NCI-H774 (cell line): ENCODE measurements at regions not wholly inside any gene's neighbourhood (a gene's known extent, or its start where the extent isn't known, plus 50 kb on each side); places are given as distances from the start of the nearest gene placed in this dataset.
A peak's percentile ranks its signal among the peaks of the same experiment; 100 is the strongest.

ENCODE experiments used
- DNase-seq: peaks from one replicate; lab custom pipeline; 2025; lab: John Stamatoyannopoulos, UW

DNA sequence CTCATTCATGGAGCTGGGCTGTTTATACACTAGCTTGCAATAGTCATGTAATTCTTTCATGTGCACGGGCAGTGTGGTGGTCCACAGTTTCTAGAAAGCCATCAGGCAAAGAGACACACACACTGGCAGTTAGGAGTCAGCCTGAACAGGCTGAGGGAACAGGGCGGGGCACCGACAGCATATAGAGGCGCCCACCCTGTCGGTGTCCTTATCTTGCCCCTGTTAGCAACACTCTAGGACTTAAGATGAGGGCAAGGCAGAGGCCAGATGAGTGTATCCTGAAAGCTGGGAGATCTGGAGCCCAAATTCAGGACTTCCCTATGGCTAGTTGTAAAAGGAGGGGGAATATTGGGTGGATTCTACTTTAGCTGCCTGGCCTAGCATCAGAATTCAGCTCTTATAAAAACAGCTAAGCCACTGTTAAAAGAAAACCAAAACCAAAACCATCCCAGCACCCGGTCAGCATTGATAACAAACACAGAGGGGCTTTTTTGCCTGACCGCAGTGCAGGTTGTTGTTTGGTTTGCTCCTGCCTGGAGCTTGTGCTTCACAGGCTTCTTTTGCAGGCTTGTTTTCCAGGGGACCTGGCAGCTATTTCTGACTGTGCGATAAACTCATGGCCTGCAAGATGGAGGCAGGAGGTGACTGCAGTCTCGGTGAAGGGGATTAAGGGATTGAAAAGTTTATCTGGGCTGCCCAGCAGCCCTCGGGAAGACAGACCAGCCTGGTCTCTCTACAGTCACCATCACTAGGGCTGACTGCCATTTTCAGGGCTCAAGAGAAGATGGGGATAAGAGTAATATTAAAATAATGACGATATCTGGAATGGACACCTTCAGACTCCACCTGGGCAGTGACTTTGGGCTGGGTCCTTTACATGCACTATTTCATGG is 638.9 kb downstream of the MID1IP1 start:
- no peak for DNase-seq

DNA sequence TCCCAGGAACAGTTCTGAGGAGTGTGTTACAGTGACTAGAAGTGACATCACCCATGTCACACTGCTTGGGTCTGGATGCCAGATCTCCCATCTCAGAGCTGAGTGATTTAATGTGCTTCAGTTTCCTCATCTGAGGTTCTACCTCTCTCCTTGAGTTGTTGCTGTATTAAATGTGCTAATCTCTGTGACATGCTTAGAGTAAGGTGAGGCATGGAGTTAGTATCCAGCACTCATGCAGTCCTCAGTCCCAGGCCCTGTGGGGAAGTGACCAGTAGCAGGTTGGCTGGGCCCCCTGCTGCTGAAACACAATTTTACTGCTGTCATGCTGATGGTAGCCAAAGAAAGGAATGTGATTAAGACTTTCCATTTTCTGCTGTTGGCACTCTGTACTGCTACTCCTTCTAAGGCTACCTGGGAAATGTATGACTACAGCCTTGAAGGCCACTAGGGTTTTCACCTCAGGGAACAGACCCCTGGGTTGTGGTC is 639.6 kb downstream of the MID1IP1 start:
- DNase-seq = no peak

DNA sequence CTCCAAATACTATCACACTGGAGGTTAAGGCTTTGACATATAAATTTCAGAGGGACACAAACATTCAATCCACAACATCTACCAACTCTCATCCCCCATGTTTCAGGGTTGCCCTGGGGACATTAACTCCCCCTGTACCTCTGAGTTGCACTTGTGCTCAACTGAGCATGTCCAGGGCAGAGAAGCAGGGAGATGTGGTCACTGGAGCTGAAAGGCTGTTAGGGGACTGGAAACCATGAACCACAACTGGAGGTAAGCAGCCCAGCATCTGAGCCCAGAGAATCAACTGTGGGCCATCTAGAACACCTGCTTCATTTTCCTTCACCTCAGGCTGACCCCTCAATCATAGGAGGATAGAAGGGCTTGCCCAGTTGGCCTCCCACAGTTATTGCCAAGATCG is 641.1 kb downstream of the MID1IP1 start:
- DNase-seq = no peak

DNA sequence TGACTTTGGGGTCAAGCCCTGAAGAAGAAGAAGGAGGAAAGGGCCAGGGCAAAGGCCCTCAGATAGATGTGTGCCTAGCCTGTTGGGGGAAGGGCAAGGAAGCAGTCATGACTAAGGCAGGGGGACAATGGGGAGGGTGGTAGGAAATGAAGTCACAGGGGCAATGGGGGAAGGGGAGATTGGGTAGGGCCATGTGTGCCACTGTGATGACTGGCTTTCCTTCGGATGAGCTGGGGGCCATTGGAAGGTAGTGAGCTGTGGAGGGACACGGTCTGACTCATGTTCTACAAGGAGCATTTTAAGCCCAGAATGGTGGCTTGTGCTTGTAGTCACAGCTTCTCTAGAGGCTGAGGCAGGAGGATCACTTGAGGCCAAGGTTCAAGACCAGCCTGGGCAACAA is 642.0 kb downstream of the MID1IP1 start:
- no peak for DNase-seq

DNA sequence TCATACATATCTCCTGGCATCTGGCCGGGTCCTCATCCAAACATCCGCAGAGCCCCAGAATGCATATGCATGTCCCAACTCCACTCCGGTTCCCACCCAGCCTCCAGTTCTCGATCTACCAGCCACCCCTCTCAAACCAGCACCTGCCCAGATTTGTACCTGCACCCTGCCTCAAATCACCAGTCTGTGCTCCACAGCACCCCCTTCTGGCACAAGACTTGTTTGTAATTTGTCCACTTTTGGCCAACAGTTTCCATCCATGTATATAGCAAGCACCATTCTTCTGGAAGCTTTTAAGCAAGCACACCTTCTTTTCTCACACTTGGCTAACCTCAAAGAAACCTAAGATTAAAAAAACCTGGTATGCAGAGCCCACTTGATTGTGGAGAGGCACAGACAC is 644.1 kb downstream of the MID1IP1 start:
- DNase-seq = peak; percentile 4

DNA sequence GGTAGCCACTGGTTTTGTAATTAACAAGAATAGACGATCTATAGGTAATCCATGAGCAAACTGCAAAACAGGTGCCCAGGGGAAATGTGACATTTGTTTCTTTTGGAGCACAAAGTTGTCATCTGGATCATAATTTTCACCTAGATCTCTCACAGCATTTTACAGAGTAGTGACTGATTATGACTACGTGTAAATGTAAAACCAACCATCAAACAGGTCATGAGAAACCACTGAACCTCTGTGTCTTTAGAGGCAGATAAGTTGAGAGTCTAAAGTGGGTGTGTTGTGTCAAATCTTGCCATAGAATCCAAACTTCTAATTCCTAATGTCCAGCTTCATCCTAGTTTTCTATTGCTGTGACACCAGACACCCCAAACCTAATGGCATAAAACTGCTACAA is 648.1 kb downstream of the MID1IP1 start:
- no peak for DNase-seq

DNA sequence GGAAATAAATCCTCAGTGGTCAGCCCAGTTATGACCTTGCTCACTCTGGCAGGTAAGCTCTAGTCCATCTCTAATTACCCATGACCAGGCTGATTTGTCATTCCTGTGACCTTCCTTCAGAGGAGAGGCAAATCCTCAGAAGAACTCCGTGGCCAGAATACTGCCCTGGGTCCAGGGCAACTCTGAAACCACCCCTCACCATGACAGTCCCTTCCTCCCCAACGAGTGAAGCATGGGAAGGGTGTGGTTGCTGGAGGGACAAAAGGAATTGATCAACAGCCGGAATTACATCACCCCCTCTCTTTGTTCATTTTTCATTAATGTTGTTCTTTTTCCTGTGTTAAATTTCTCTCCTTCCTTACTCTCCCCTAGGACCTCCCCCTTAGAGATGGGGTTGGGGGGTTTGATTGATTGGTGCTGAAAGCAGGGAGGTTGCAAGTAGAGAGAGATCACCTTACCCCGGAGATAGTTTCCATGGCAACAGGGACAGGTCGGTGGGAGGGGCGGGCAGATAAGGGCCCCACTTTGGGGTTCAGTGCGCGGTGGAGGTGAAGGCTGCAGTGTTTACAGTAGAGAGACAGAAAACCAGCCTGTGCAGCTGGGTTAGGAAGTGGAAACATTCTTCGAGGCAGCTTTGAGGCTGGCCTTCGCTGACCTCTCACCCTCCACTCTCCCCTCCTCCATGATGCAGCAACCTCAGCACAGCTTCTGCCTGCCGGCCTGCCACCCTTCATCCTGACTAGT is 647.4 kb downstream of the BCOR start:
- DNase-seq = no peak

DNA sequence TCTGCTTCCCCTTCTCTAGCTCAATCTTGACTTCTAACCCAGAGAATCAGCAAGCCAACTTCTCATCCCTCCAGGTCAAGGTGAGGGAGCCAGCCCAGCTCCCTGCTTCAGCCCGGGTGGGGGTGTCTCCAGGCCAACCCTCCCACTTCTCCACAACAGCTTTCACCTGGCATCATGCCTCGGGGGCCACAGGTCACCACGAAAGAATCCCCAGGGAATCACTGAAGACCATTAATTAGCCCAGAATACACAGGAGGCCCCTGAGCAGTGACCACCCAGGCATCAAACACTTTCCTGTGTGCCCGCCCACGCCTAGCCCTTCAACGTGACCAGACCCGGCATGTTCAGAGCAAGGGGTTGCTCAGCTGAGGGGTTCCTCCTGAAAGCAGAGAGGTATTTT is 646.7 kb downstream of the BCOR start:
- DNase-seq = no peak

DNA sequence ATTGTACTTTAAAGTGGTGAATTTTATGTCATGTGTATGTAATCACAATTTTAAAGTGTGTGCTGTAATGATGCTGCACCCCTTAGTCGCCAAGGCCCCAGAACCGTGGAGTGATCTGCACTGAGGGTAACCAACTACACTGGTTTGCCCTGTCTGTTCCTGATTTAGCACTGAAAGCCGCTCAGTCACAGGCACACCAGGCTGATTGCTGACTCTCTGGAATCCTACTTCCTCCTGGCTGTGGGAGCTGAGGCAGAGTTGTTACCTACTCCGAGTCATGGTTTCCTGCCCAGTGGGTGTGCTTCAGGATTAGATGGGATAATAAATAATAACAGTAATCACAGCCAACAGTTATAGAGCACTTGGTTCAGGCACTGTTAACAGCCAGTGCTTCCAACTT is 645.4 kb downstream of the BCOR start:
- no peak for DNase-seq

DNA sequence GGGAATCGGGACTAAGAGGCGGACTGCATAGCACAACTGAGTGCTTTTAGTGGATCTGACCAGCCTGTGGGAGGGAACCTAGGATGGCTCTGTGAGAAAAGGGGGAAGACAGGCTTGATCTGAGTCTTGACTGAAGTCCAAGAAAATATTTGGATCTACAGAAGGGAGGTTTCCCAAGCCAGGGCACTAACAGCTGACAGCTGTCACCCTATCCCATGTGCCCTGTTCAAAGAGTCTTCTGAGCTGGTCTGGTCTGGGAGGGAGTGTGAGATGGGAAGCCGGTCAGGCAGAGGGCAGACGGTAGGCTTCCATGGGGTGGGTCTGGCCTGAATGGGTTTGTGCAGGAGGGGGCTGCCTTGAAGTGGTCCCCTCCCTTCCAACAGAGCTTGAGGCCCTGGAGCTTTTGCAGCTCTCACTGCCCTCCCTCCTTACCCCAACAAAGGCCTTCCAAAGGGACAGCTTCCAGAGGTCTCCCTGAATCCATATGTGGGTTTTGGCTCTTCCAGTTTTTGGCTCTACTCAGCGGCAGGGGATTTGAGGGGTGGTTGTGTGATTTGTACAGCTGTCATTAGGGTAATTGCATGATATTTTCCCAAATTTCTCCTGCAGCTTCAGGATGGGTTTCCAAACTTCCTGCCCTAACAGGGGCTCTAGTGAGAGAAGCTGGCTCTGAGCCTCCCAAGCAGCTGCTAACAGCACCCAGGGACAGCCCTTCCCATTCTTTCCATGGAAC is 643.7 kb downstream of the BCOR start:
- DNase-seq = no peak

DNA sequence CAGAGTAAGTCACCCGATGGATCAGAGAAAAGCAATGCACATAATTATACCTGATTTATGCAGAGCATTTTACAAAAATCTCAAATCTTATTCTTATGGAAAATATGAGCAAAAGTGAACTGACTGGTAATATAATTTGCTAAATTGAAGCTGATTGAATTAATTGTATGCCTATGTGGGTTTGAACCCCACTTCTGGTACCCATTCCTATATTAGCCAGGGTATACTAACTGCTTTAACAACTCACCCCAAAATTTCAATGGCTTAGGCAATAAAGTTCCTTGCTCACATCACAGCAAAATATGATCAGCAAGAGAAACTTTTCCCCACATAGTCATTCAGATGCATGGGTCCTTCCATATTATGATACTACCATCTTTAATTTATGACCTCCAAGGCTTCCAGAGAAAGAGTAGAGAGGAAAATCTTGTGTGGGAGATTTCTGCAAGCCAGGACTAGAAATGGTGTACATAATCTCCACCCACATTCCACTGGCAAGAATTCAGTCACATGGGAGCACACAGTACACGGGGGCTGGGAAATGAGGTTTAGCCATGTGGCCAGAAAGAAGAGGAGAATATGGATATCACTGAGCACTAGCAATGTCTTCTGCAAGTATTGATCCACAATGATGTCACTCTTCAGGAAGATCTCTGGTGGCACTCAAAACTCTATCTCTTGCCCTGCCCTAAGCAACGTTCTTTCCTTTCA is 640.7 kb downstream of the BCOR start:
- no peak for DNase-seq

DNA sequence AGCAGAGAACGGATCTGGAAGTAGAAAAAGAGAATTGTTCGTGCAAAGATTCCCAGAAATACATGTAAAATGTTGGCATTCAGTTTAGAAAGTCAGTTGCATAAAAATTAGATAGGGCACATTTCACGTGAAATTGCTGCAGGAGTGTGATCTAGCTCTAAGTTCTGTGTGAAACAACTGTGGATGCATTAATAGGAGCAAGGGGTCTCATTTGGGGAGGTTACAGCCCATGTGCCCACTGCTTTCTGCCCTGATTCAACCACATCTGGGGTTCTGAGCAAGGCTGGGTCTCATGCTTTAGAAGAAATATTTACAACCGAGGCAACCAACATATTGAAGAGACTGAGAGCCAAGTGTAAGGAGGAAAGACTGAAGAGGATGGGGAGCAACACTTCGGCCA is 639.0 kb downstream of the BCOR start:
- no peak for DNase-seq

DNA sequence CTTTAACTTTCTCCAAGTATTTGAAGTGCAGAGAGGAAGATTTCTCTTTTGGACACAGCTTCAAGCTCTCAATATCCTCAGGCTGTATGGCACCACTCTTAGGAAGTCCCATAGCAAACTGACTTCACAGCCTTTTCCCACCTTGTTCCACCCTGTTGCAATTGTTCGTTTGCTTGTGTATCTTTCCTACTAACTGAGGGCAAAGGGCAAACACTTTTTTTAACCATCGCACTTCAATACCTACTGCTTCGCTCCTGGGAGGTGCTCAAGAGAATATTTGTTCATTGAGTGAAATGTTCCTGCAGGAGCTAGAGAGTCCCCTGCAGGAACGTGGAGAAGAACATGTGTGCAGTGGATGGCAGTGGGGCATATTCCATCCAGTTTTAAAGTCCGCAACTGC is 638.6 kb downstream of the BCOR start:
- no peak for DNase-seq

DNA sequence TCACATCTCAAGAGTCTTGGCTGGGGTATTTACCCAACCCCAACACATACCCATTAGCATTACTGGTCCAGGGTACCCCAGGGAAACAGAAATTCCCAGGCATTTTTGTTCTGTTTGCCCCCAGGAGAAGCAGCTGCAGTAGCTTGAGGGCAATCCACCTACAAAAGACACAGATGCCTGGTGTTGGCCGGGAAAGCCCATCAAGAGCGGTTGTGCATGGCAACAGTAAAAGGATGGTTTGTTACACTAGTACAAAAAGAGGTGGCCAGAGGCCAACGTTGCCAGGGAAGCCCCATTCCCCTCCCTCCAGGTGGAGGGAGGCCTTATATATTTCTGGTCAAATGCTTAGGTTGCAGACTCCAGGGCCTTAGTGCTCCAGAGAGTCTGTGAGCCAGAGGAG is 637.8 kb downstream of the BCOR start:
- DNase-seq = peak; percentile 8

DNA sequence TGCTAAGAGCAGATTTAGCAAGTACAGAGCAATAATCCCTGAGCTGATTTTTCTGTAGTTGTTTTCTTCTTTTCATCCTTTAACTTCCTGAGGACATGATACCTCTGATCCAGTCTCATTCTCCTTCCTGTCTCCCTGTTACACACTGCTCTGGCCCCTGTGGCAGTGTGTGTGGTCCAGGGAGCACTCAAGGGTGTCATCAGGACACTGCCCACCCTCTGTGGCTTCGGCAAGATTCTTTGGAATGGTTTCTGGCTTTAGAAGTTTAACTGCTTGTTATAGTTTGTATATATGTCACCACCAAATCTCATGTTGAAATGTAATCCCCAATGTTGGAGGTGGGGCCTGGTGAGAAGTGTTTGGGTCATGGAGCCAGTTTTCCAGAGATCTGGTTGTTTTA is 637.3 kb downstream of the BCOR start:
- DNase-seq = no peak

DNA sequence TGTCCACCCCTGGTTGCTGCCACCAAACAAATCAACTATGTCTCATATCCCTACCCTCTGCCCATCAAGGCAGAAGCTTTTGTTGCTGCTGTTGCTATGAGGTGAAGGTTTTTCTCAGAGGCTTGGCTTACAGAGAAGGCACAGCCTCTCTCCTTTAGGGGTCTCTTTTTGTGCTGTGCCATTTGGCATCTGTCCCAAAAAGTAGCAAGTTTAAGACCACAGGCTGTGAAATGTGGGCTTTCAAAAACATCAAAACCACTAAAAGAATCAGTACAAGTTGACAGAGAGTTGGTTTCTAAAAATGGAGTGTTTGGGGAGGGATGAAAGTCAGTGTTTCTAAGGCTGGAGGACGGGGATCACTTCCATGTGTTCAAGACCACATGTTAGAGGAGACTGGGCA is 634.9 kb downstream of the BCOR start:
- DNase-seq = no peak

DNA sequence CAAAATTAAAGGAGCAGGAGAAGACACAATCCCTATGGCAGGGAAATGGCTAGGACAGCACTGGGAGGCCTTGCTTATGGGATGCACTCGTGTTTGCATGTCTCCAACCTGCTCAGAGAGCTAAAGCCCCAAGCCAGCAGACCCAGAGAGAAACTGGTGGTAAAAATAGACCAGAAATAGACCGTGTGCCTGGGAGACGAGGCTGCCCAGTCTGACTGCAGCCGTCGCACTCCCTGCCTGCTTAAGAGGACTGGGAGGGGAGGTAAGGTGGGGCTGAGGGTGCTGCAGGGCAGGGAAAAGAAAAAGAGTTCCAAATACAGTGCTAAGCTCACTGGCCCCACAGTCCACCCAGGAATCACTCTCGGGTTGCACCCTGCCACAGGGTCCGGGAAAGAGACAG is 633.5 kb downstream of the BCOR start:
- no peak for DNase-seq

DNA sequence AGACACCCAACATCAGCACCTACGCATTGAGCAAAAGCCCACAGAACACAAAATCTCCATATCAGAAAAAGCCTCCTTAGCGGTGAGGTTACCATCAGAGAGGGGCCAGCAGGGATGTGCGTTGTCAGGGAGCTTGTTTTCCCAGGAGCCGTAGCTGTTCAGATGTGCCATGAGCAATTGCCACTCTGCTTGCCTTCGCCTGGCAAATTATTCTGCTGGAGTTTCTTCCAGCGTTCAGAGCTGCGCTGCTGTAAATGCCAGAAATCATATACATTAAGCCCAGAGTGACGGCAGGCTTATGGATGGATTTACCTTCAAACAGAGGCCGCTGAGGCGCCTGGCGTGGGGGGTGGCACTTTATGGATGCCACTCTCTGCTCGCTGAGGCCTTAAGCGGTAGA is 632.3 kb downstream of the BCOR start:
- DNase-seq = no peak

DNA sequence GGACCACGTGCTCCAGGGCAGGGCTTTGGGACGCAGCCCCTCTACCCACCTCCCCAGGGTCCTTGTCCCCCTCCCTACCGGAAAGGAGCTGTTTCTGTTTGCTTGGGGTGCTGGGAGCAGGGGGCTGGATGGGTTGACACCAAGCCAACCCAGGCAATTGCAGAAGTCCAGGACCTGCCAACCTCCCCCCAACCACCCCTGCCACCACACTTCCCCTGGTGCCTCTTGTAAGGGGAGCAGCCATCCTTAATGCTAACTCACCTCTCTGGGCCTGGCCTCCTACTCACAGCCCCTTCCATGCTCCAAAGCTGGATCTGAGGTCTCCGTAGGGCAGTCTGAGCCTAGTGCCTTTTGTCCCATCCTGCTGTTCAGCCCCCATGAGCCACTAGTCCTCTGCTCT is 631.9 kb downstream of the BCOR start:
- DNase-seq = no peak

DNA sequence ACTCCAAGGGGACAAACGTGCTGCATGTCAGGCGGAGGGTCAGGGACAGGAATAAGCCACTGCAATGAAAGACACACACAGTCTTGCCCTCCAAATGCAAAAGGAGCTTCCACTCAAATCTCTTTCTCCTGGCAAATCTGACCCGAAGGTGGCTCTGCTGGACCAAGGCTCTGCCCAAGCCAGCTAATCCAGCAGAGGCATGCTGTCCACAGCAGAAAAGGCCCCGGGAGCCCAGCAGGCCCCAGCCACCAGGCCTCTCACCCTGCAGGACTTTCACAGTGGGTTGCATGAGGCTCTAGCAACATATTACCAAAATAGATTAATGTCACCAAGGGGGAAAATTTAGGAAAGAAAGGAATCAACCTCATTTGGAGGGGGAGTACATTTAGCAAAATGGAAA is 628.6 kb downstream of the BCOR start:
- no peak for DNase-seq

DNA sequence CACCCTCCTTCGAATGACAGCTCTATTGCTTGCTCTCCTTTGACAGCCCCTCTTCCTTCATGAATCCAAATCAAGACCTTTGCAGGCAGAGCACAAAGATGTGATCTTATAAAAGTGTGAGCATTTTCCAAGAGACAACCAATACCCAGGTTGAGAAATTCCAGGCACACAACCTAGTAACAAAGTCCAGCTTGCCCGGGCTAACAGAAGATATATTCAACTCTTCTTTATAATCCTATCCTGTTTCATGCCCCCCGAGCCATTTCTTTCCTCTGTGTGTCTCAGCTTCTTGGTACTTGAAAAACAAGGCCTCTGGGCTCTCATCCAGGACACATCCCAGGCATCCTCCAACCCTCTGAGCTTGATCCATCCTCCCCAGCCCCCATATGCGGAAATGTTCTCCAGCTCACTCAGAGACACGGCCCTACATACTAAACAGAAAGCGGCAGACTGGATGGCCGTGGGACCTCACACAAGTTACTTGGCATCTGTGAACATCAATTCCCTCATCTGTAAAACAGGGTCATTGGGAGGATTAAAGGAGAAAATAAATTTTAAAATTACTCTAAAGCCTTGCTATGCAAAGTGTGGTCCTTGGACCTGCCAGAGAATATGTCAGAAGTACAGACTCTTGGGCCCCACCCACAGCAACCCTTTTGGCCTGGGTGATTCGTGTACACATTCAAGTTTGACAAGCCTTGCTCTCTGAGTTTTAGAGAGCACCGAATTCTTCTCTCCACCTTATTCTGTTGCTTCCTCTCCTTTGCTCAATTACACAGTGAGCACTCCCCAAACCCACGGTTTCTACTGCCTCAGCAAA is 627.0 kb downstream of the BCOR start:
- no peak for DNase-seq
